ENCODE measurements at regions not wholly inside any gene's neighbourhood (a gene's known extent, or its start where the extent isn't known, plus 50 kb on each side); places are given as distances from the start of the nearest gene placed in this dataset.

DNA sequence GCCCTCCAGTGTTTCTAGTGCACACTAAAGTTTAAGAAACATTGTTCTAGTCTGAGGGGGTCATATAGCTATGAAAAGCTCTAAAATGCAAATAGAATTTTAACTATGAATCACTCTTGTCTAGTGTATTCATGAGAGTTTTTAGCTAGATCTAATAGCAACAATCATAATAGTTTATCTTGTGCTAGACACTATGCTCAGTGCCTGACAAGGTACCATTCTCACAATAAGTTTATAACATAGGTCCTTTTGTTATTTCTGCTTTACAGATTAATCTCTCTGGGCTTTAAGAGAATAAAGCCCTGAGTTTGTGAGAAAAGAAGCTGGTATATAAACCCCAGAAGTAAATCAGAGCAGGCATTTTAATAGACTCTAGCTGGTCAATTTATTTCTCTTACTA, 2120.7 kb downstream of the MAT2B start:
- no peak for DNase-seq

DNA sequence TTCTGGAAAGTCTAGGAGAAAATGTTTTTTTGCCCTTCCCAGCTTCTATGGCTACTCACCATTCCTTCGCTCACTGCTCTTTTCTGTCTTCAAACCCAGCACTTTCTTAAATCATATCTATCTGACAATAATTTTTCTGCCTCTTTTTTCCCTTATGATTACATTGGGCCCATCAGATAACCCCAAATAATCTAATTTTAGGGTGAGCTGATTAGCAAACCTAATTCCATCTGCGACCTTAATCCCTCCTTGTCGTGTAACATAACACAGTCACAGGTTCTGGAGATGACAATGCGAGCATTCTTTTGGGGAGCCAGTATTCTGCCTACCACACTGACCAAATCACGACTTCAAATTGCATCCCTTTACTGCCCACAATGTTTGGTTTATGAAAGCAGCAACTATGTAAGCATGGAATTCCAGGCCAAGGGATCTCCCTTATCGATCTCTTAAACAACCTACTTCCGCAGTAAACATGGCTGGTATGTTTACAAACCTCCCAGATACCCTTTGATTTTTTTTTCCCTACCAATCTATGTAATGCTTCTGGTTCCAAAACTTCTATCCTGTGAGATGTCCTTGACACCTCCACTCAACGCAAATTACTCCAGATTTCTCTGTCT, 2122.2 kb downstream of the MAT2B start:
- DNase-seq = no peak

DNA sequence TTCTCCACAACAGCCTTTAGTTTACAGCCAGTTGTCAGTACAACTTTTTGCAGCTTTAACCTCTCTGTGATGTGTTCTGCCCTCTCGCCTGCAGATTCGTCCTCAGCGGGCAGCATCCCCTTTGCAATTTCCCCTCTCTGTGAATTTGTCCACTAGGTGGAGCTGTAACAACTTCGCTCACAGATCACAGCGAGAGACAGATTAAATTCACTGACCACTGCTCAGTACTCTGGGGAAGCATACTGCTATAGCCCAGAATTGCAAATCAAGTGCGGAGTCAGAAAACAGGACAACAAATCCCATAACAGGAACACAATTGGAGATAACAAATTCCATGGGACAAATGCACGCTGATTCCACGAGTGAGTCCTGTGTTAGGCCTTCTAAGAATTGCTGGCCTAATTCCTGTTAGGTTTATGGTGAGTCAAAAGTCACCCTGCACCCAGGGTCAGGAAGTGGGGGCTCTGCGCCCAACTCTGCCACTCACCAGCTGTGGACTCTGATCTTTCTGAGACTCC, 2124.9 kb downstream of the MAT2B start:
- no peak for DNase-seq

- DNase-seq = no peak
Observed at GRCh38 chr5:165631235-165631634, 2125.8 kb downstream of the MAT2B start.

- DNase-seq = no peak
Observed at GRCh38 chr5:165642366-165642765, 2136.9 kb downstream of the MAT2B start.

DNA sequence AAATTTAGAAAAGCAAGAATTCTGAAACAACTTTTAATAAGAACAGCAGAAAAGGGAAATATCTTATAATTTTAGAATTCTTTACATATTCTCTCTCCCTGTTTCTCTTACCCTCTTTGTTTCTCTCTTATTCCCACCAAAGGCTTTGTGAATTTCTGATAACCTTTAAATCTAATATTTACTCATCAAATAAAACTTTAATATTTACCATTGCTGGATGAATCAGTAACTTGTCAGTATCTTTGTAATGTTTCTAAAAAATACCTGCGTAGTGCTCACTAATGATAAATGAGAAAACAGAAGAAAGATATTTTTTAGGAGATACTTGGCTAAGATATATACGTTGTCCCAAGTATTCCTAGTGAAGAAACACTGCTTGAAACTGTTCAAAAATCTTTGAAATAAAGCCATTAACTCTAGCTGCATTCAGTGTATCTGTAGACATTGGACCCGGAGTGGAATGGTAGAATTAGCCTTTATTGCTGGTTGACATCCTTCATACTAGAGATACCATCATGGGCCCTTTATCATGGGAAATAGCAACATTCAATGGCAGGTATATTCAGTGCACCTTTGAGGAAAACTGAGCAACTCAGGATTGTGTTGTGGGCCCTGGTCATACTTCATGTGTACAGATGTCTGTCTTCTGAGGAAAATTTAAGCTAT, 2160.4 kb downstream of the MAT2B start:
- DNase-seq = no peak

DNA sequence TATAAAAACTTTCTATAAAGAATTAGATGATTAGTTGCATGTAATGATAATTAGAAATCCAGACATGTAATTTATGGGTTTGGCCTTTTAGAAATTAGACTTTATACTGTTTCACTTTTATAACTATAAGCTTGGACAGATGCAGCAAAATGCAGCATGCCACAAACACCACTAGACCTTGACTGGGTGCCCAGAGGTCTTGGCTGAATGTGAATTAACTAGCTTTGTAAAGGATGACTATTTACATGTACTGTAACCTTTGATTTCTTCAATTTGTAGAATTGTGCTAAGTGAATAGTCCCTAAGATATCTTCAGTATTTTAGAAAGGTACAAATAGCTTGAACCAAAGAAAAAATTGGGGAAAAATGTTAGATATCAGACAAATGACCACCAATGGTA, 2168.1 kb downstream of the MAT2B start:
- DNase-seq = no peak

DNA sequence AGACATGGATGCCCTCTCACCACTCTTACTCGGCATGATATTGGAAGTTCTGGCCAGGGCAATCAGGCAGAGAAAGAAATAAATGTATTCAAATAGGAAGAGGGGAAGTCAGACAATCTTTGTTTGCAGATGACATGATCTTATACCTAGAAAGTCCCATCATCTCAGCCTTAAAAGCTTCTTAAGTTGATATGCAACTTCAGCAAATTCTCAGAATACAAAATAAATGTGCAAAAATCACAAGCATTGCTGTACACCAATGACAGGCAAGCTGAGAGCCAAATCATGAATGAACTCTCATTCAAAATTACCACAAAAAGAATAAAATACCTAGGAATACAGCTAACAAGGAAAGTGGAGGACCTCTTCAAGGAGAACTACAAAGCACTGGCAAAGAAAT, 2190.4 kb downstream of the MAT2B start:
- no peak for DNase-seq

- no peak for DNase-seq
Observed at GRCh38 chr5:165705960-165706359, 2200.5 kb downstream of the MAT2B start.

GRCh38 chr5:165712011-165712410, 2206.6 kb downstream of the MAT2B start:
- no peak for DNase-seq

DNA sequence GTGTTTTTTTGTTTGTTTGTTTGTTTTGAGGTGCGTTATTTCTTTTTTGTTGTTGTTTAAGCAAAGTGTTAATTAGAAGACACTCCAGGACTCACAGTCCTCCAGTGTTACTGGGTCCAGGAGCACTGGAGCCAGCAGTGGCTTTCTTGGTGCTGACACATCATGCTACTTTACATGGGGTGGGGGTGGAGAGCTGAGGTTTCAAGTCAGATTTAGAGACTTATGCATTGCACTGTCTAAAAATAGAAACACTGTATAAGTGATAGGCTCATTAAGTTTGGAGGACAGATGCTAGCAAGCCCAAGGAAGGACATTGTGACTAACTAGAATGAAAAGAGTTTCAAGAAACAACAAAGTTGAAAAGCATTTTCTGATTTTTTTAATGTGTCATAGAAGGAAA, 2209.2 kb downstream of the MAT2B start:
- no peak for DNase-seq

GRCh38 chr5:165720901-165721300, 2215.5 kb downstream of the MAT2B start:
- no peak for DNase-seq

DNA sequence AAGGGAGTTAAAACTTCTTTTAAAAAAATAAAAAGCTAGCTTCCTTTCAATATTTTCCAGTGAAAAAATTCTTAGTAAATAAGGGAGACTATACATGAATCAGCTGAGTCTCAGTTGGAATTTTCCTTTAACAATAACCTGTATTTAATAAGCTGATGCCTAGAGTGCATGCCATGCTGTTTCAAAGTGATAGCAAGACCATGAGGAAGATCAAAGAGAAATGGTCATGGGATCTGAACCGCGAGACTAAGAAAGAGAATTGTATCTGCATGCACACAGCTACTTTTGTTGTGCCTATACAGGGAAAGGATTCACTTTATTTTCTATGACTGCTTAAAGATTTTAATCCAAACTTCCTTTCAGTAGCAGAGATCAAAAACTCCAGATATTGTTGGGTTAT, 2217.0 kb downstream of the MAT2B start:
- no peak for DNase-seq

DNA sequence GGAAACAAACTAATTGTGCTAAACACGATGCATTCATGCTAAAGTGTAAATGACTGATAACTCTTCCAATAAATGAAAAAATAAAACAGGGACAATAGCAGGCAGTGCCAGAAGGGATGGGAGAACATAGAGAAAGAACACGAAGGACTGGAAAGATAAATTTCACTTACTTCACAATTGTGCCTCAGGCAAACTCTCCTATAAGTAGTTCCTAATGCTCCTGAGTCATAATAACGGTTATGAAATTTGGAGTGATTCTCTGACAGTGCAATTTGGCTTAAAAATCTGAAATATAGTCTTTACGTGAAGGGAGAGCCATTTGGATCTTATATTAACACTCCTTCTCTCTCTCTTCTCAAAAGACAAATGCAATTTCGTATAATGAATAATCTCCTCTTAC, 2218.5 kb downstream of the MAT2B start:
- no peak for DNase-seq

DNA sequence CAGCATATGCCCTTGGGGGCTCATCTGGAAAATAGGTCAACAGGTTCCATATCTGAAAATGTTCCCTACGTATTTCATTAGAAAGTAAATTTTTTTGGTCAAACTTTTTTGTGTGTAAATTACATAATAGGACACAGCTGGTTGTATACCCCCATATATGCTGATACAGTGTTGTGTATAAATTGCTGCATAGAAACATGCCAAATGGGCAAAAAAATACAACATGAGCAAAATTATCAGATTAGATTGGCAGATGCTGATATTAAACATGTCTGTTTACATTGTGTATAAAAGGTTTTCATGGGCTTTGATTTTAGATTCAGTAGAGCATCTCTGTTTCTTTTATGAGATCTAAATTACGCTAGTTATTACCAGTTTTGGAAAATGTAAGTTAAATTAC, 2223.0 kb downstream of the MAT2B start:
- no peak for DNase-seq

DNA sequence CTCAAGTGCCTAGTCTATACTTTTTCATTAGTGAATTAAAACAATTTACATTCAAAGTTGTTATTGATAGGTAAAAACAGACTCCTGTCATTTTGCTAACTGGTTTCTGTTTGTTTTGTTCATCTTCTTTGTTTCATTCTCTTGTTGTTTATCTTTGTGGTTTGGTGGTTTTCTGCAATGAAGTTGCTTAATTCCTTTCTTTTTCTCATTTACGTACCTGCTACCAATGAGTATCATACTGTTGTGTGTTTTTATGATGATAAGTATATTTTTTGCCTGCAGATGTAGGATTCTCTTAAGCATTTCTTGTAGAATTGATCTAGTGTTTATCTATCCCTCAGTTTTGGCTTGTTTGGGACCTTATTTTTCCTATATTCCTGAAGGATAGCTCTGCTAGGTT, 2230.0 kb downstream of the MAT2B start:
- DNase-seq = no peak

GRCh38 chr5:165739079-165739741, 2233.8 kb downstream of the MAT2B start:
- DNase-seq = no peak

GRCh38 chr5:165757791-165758190, 2252.4 kb downstream of the MAT2B start:
- no peak for DNase-seq

DNA sequence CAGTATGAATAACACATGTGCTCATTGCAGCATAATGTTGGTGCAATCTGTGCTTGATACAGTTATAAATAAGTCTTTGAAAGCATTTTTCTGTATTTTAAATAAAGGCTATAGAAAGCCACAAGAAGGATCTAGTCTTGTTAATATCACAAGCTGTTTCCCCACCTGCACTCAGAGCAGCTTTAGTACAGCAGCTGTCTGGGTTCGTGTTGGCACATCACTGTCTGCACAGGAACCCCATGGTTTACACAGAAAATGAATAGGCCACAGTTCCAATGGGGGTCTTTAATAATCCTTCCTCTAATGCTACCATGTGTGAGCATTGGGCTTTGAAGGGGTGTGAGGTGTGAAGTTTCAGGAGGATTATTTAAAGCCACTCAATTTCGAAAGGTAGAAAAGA, 2269.7 kb downstream of the MAT2B start:
- DNase-seq = no peak

GRCh38 chr5:165779505-165779904, 2274.1 kb downstream of the MAT2B start:
- DNase-seq = no peak

- no peak for DNase-seq
Observed at GRCh38 chr5:165780901-165781300, 2275.5 kb downstream of the MAT2B start.

DNA sequence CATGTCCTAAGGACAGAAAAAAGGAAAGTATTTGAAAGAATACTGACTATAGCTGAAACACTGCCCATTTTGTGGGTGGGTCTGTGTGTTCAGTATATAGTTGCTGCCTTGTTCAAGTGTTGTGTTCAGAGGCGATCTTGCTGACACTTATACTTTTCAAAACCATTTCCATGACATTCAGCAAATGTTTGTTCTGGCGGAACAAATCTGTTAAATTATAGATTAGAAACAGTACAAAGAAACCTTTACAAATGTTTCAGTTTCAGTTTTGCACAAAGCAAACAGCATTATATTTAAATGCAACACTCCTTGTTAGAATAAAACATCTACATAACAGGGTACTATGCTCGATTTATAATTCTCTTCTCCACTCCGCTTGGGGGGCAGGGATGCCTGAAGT, 2276.3 kb downstream of the MAT2B start:
- no peak for DNase-seq

DNA sequence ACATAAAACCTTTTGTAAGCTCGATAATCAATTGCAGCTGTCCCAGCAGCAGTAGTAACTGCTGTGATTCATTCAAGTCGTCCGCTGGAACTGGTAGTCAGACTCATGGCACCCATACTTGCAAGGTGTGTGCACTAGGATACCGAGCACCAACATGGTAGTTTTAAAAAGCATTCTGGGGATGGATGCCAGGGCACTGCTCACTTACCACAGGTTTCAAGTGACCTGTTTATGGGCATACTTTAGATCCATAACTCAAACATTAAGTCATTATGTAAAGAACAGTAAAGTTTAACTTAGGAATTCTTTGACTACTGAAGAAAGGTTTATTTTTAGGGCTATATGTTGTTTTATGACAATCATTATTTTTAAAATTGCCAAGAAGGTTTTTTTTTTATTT, 2277.6 kb downstream of the MAT2B start:
- DNase-seq = no peak

- no peak for DNase-seq
Observed at GRCh38 chr5:165786073-165786472, 2280.7 kb downstream of the MAT2B start.

All from NCI-H1048 (cell line).